CD4-positive, alpha-beta T cell (primary cell): ENCODE measurements at regions not wholly inside any gene's neighbourhood (a gene's known extent, or its start where the extent isn't known, plus 50 kb on each side); places are given as distances from the start of the nearest gene placed in this dataset.

ENCODE experiments used
- ATAC-seq: fragments of 200-7000 bp; cut with Tn5 transposase; one replicate; pipeline ENCODE4 v1.10.0; 2022; ENCODE audit warnings: mild to moderate bottlenecking; ENCODE audit not compliant: poor library complexity
- CTCF ChIA-PET: fragments of 350-600 bp; sonication (Branson Sonifier 250); formaldehyde crosslinking; loops from one replicate; lab custom pipeline; 2021; ENCODE audit warnings: antibody characterized with exemption, inconsistent platforms; lab: Charles Lee
- POLR2A ChIA-PET: fragments of 350-600 bp; sonication (Branson Sonifier 250); formaldehyde crosslinking; loops from one replicate; lab custom pipeline; 2021; ENCODE audit warnings: antibody characterized with exemption, inconsistent platforms; lab: Charles Lee
- DNase-seq, 14 experiments: peaks; one replicate each; pipeline ENCODE4 v3.0.0-alpha.2; 2013 to 2020; ENCODE audit warnings: mixed read lengths in 2 of 14
- H3K27ac ChIP-seq, 2 donors: one replicate each; pipeline versions ENCODE4 v1.5.1 to v1.7.0; 2013; ENCODE audit warnings: low read length in 2 of 2, low read depth in 1 of 2, mild to moderate bottlenecking in 1 of 2
- H3K27me3 ChIP-seq, 2 experiments: 1 replicate in 1 of 2; 2 replicates in 1 of 2; pipeline versions ENCODE4 v1.6.1 to v1.7.0; 2013; ENCODE audit warnings: low read length in 2 of 2, control low read depth in 1 of 2, mild to moderate bottlenecking in 1 of 2, moderate library complexity in 1 of 2; ENCODE audit not compliant: insufficient read depth in 2 of 2, control insufficient read depth in 1 of 2
- H3K36me3 ChIP-seq: one replicate; pipeline ENCODE4 v1.6.1; 2013; ENCODE audit warnings: low read length, control low read depth; ENCODE audit not compliant: insufficient read depth
- H3K4me1 ChIP-seq: one replicate; pipeline ENCODE4 v1.6.1; 2013; ENCODE audit warnings: low read length, control low read depth; ENCODE audit not compliant: insufficient read depth
- H3K4me3 ChIP-seq: one replicate; pipeline ENCODE4 v1.5.1; 2013; ENCODE audit warnings: mild to moderate bottlenecking, low read length, moderate library complexity
- H3K9me3 ChIP-seq, 2 experiments: 1 replicate in 1 of 2; 2 replicates in 1 of 2; pipeline versions ENCODE4 v1.6.1 to v1.7.0; 2013; ENCODE audit warnings: low read length in 2 of 2, mild to moderate bottlenecking in 2 of 2, control low read depth in 1 of 2, moderate library complexity in 1 of 2; ENCODE audit not compliant: control insufficient read depth in 1 of 2, insufficient read depth in 1 of 2
- H3K27ac Mint-ChIP-seq: one replicate; pipeline ENCODE4 v1.8.0; 2020; ENCODE audit warnings: mixed read lengths
- H3K27me3 Mint-ChIP-seq: one replicate; pipeline ENCODE4 v1.8.0; 2021; ENCODE audit warnings: mixed read lengths
- H3K36me3 Mint-ChIP-seq: one replicate; pipeline ENCODE4 v1.8.0; 2021; ENCODE audit warnings: low read depth, mixed read lengths
- H3K4me1 Mint-ChIP-seq: one replicate; pipeline ENCODE4 v1.8.0; 2021; ENCODE audit warnings: low read depth, mixed read lengths
- H3K4me3 Mint-ChIP-seq: one replicate; pipeline ENCODE4 v1.8.0; 2020; ENCODE audit warnings: mild to moderate bottlenecking, mixed read lengths
- H3K9me3 Mint-ChIP-seq: one replicate; pipeline ENCODE4 v1.8.0; 2020; ENCODE audit warnings: mixed read lengths
- intact Hi-C, 2 experiments: fragments of 100-400 bp; cut with DNase I in 1 of 2; cut with micrococcal nuclease in 1 of 2; formaldehyde crosslinking; loops; one replicate each; pipeline versions ENCODE4 v1.15.1 to v1.9.0; 2023 to 2025; cut with DNase I, micrococcal nuclease
- TF ChIP-seq, protein P1 (sequence below): fragments of 200-600 bp; IDR thresholded peaks from one replicate; pipeline ENCODE4 v1.8.0; 2022; ENCODE audit warnings: antibody characterized with exemption, mild to moderate bottlenecking

DNA sequence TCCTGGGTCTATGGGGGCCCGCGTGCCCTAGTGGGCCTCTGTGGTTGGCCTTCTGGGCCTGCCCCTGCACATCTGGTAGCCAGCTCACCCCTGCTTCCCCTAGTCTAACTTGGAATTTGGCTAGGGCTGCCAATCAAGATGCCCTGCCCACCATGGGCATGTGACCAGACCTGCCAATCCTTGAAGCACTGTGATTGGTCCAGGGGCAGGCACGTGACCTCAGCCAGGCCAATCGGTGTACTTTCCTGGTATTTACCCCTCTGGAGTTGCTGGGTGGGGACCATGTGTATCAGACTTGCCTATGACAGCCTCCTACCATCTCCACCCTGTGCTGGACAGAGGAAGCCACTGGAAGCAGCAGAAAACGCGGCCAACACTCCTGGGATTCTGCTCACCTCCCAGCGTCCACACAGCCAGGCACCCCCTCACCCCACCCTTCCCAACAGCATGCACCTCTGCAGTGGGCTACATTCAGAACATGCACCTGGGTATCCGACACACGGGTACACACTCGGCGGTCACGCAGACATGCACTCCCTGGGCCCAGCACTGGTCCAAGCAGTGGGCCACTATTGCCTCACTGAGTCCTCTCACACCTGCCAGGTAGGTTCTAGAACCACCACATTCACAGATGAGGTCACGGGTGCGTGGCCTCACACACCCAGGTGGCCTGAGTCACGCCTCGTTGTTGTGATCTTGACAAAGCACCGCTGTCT, 96.9 kb downstream of the RBFOX3 start:
- Histone ChIP-seq H3K4me3 (no peak overlapping the region), H3K27me3 (peaks cover 5 to 13% of the 10 kb centered on the region in 2 experiments), H3K27ac (no peak overlapping the region), H3K4me1 (no peaks in the 10 kb centered on the region), H3K9me3 (peaks cover 0 to 38% of the 10 kb centered on the region in 2 experiments), H3K36me3 (no peaks in the 10 kb centered on the region)
- ChIA-PET CTCF (no interaction called here), POLR2A (no interaction called here)
- Mint-ChIP-seq H3K9me3 (peaks cover 3% of the 10 kb centered on the region), H3K36me3 (no peaks in the 10 kb centered on the region), H3K4me1 (no peaks in the 10 kb centered on the region), H3K27me3 (peaks cover 26% of the 10 kb centered on the region), H3K27ac (no peak overlapping the region), H3K4me3 (no peak overlapping the region)
- no peak for ATAC-seq
- intact Hi-C loops, result no loop called here
- no peak for DNase-seq
- TF ChIP-seq, protein P1, sequence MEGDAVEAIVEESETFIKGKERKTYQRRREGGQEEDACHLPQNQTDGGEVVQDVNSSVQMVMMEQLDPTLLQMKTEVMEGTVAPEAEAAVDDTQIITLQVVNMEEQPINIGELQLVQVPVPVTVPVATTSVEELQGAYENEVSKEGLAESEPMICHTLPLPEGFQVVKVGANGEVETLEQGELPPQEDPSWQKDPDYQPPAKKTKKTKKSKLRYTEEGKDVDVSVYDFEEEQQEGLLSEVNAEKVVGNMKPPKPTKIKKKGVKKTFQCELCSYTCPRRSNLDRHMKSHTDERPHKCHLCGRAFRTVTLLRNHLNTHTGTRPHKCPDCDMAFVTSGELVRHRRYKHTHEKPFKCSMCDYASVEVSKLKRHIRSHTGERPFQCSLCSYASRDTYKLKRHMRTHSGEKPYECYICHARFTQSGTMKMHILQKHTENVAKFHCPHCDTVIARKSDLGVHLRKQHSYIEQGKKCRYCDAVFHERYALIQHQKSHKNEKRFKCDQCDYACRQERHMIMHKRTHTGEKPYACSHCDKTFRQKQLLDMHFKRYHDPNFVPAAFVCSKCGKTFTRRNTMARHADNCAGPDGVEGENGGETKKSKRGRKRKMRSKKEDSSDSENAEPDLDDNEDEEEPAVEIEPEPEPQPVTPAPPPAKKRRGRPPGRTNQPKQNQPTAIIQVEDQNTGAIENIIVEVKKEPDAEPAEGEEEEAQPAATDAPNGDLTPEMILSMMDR, result no peak

DNA sequence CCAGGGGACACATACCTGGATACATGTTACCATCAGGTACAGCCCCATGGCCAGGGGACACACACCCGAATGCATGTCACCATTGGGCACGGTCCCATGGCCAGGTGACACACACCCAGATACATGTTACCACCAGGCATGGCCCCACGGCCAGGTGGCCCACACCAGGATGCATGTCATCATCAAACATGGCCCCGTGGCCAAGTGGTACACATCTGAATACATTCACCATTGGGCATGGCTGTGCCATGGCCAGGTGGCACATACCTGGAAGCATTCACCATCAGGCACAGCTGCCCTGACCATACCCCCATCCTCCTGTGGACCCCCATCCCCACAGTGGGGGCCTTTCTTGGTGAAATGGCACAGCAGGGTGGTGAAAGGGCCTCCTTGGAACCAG, 97.6 kb downstream of the RBFOX3 start:
- Mint-ChIP-seq H3K27ac (no peak overlapping the region), H3K27me3 (peaks cover 25% of the 10 kb centered on the region), H3K4me3 (no peak overlapping the region), H3K4me1 (no peaks in the 10 kb centered on the region), H3K9me3 (peaks cover 3% of the 10 kb centered on the region), H3K36me3 (no peaks in the 10 kb centered on the region)
- DNase-seq (no peak), ATAC-seq (no peak)
- Histone ChIP-seq H3K36me3 (no peaks in the 10 kb centered on the region), H3K9me3 (peaks cover 0 to 40% of the 10 kb centered on the region in 2 experiments), H3K27me3 (peaks cover 5 to 8% of the 10 kb centered on the region in 2 experiments), H3K4me1 (no peaks in the 10 kb centered on the region), H3K27ac (no peak overlapping the region), H3K4me3 (no peak overlapping the region)
- TF ChIP-seq, protein P1, result no peak
- ChIA-PET POLR2A (no interaction called here), CTCF (no interaction called here)
- intact Hi-C loops, result no loop called here

DNA sequence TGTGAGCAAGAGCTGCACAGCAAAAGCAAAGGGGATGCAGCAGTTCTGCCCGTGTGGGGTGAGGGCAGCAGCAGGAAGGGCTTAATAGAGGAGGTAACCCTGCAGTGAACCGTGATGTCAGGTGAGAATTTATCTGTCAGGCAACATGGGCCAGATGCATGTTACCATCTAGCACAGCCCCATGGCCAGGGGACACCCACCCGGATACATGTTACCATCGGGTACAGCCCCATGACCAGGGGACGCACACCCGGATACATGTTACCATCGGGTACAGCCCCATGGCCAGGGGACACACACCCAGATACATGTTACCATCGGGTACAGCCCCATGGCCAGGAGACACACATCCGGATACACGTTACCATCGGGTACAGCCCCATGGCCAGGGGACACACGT, 99.4 kb downstream of the RBFOX3 start:
- H3K4me3 Mint-ChIP-seq, result no peak overlapping the region
- ATAC-seq, result no peak
- H3K36me3 Mint-ChIP-seq, result no peaks in the 10 kb centered on the region
- peaks cover 3% of the 10 kb centered on the region for H3K9me3 Mint-ChIP-seq
- intact Hi-C loops, result no loop called here
- no peak overlapping the region for H3K4me3 ChIP-seq
- H3K27ac Mint-ChIP-seq, result no peak overlapping the region
- POLR2A ChIA-PET, result no interaction called here
- H3K4me1 ChIP-seq, result no peaks in the 10 kb centered on the region
- CTCF ChIA-PET, result no interaction called here
- DNase-seq, result no peak
- peaks cover 13% of the 10 kb centered on the region for H3K27me3 Mint-ChIP-seq
- H3K9me3 ChIP-seq, result peaks cover 0 to 40% of the 10 kb centered on the region in 2 experiments
- TF ChIP-seq, protein P1, result no peak
- peaks cover 0 to 2% of the 10 kb centered on the region in 2 experiments for H3K27me3 ChIP-seq
- no peaks in the 10 kb centered on the region for H3K36me3 ChIP-seq
- no peaks in the 10 kb centered on the region for H3K4me1 Mint-ChIP-seq
- no peak overlapping the region for H3K27ac ChIP-seq
